Neuronal stem cell (in vitro differentiated cells): ENCODE measurements at regions not wholly inside any gene's neighbourhood (a gene's known extent, or its start where the extent isn't known, plus 50 kb on each side); places are given as distances from the start of the nearest gene placed in this dataset.

Source experiments
- DNase-seq: peaks from one replicate; pipeline ENCODE4 v3.0.0-alpha.2; 2013; ENCODE audit warnings: low spot score
- H2AFZ ChIP-seq: one replicate; pipeline ENCODE4 v1.6.1; 2013; ENCODE audit warnings: mild to moderate bottlenecking, low read length, inconsistent platforms
- H2AK5ac ChIP-seq: 2 replicates; pipeline ENCODE4 v1.6.1; 2013; ENCODE audit warnings: low read depth, mild to moderate bottlenecking, inconsistent platforms, low read length, moderate library complexity, mixed read lengths
- H2BK120ac ChIP-seq: 2 replicates; pipeline ENCODE4 v1.6.1; 2013; ENCODE audit warnings: low read depth, mild to moderate bottlenecking, inconsistent platforms, low read length, moderate library complexity, mixed read lengths
- H2BK12ac ChIP-seq: one replicate; pipeline ENCODE4 v1.6.1; 2013; ENCODE audit warnings: low read length, inconsistent platforms
- H2BK15ac ChIP-seq: 2 replicates; pipeline ENCODE4 v1.6.1; 2013; ENCODE audit warnings: mild to moderate bottlenecking, low read length, inconsistent platforms, mixed read lengths
- H2BK5ac ChIP-seq: one replicate; pipeline ENCODE4 v1.6.1; 2013; ENCODE audit warnings: inconsistent platforms, mild to moderate bottlenecking, low read length, moderate library complexity
- H3K14ac ChIP-seq: one replicate; pipeline ENCODE4 v1.6.1; 2013; ENCODE audit warnings: low read length, inconsistent platforms
- H3K18ac ChIP-seq: 2 replicates; pipeline ENCODE4 v1.6.1; 2013; ENCODE audit warnings: low read length, inconsistent platforms
- H3K23ac ChIP-seq: 2 replicates; pipeline ENCODE4 v1.6.1; 2013; ENCODE audit warnings: low read depth, mild to moderate bottlenecking, mixed read lengths, low read length, inconsistent platforms; ENCODE audit not compliant: poor library complexity
- H3K27ac ChIP-seq: replicated peaks from 3 replicates; pipeline ENCODE4 v1.5.1; 2013; ENCODE audit warnings: low read length, inconsistent platforms
- H3K27me3 ChIP-seq, 3 experiments: 2 replicates each; pipeline ENCODE4 v1.6.1; 2013; ENCODE audit warnings: low read length in 3 of 3, mild to moderate bottlenecking in 2 of 3, inconsistent platforms in 1 of 3, low read depth in 1 of 3, mixed read lengths in 1 of 3, moderate library complexity in 1 of 3; ENCODE audit not compliant: control insufficient read depth in 3 of 3, insufficient read depth in 3 of 3
- H3K36me3 ChIP-seq, 2 donors: replicated peaks in 1 of 2; 2 replicates each; pipeline ENCODE4 v1.6.1; 2013; ENCODE audit warnings: low read length in 2 of 2; ENCODE audit not compliant: control insufficient read depth in 2 of 2, insufficient read depth in 2 of 2
- H3K4ac ChIP-seq: 2 replicates; pipeline ENCODE4 v1.6.1; 2013; ENCODE audit warnings: inconsistent platforms, mild to moderate bottlenecking, low read length, moderate library complexity
- H3K4me1 ChIP-seq, 2 donors: 1 replicate in 1 of 2; 2 replicates in 1 of 2; pipeline ENCODE4 v1.6.1; 2013; ENCODE audit warnings: low read length in 2 of 2, low read depth in 1 of 2; ENCODE audit not compliant: control insufficient read depth in 2 of 2, insufficient read depth in 1 of 2
- H3K4me2 ChIP-seq: one replicate; pipeline ENCODE4 v1.6.1; 2013; ENCODE audit warnings: mild to moderate bottlenecking, low read length, inconsistent platforms; ENCODE audit not compliant: insufficient read depth, poor library complexity, severe bottlenecking
- H3K4me3 ChIP-seq, 2 donors: 2 replicates each; pipeline ENCODE4 v1.5.1; 2013; ENCODE audit warnings: low read length in 2 of 2, mild to moderate bottlenecking in 2 of 2, inconsistent platforms in 1 of 2, moderate library complexity in 1 of 2
- H3K79me1 ChIP-seq: one replicate; pipeline ENCODE4 v1.6.1; 2013; ENCODE audit warnings: low read depth, mild to moderate bottlenecking, inconsistent platforms, low read length, moderate library complexity
- H3K9ac ChIP-seq: one replicate; pipeline ENCODE4 v1.6.1; 2013; ENCODE audit warnings: mild to moderate bottlenecking, low read depth, low read length, inconsistent platforms; ENCODE audit not compliant: poor library complexity
- H3K9me3 ChIP-seq, 2 donors: replicated peaks in 1 of 2; 2 replicates each; pipeline versions ENCODE3 to v1.6.1; 2013; ENCODE audit warnings: low read length in 2 of 2, mild to moderate bottlenecking in 2 of 2, inconsistent platforms in 1 of 2, low read depth in 1 of 2, mixed read lengths in 1 of 2, moderate library complexity in 1 of 2; ENCODE audit not compliant: control insufficient read depth in 2 of 2, insufficient read depth in 1 of 2
- H4K8ac ChIP-seq: one replicate; pipeline ENCODE4 v1.6.1; 2013; ENCODE audit warnings: low read depth, mild to moderate bottlenecking, inconsistent platforms, low read length, moderate library complexity
- H4K91ac ChIP-seq: one replicate; pipeline ENCODE4 v1.6.1; 2013; ENCODE audit warnings: low read length, low read depth, mild to moderate bottlenecking, inconsistent platforms; ENCODE audit not compliant: poor library complexity
- WGBS, 2 donors: extraction: QIAGEN DNeasy Blood & Tissue Kit; methylation state at CpG; one replicate each; pipeline ENCODE4 v1.1.7; 2013; ENCODE audit warnings: missing lambda C conversion rate in 2 of 2, mixed read lengths in 1 of 2; ENCODE audit not compliant: insufficient read length in 2 of 2, insufficient replicate concordance in 1 of 2; ENCODE audit errors: extremely low coverage in 2 of 2; 5-methylcytosine and 5-hydroxymethylcytosine counted together

DNA sequence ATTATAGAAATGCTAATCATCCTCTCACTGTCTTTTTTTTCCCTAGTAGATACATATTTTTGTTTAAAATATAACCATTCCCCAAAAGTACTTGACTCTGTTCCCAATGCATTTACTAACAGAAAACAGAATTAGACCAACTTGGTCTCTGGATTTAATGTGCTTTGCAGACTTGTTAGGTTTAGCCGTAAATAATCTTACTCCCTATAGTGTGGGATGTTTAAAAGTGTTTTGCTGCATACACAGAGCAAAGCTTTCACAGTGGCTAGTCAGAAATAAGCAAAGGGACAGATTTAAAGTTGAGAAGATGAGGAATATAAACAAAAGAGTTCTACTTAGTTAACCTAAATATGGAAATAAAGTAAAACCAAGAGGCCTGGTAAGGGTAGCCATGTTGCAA lies 527.5 kb downstream of the HDGFL1 start:
- Histone ChIP-seq H3K79me1 (no peaks in the 10 kb centered on the region), H2AK5ac (no peak overlapping the region), H3K23ac (no peak overlapping the region), H2BK5ac (no peak overlapping the region), H3K27me3 (no peaks in the 10 kb centered on the region), H2BK12ac (no peak overlapping the region), H3K9me3 (no peaks in the 10 kb centered on the region), H3K4me1 (no peaks in the 10 kb centered on the region), H3K14ac (no peak overlapping the region), H4K8ac (no peak overlapping the region), H3K4ac (no peak overlapping the region), H3K4me2 (no peak overlapping the region), H2BK15ac (no peak overlapping the region), H3K27ac (no peak overlapping the region), H3K36me3 (no peaks in the 10 kb centered on the region), H3K4me3 (no peak overlapping the region), H4K91ac (no peak overlapping the region), H3K18ac (no peak overlapping the region), H2BK120ac (no peak overlapping the region), H2AFZ (no peak overlapping the region), H3K9ac (no peak overlapping the region)
- no peak for DNase-seq
- no CpG with 5 or more reads among the region's 1 CpG for WGBS, 2 donors

DNA sequence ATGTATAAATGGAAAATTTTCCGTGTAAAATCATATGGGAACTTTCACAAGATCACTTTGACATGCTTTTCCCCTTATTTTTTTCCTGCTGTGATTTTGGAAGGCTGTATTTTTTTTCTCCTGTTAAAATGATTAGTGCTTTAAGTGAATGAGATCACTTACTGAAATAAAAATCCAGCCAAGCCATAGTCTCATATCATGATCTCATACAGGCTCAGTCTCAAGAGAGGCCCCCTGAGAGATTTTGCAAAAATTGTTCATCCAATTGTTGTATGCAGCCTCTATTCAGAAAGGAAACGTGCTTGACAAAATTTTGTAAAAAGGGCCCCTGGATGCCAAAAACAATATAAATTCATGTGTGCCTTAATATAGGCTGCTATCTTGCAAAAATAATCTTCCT lies 528.2 kb downstream of the HDGFL1 start:
- no peak overlapping the region for H3K27ac ChIP-seq
- no peak for DNase-seq
- no peaks in the 10 kb centered on the region for H3K4me1 ChIP-seq

DNA sequence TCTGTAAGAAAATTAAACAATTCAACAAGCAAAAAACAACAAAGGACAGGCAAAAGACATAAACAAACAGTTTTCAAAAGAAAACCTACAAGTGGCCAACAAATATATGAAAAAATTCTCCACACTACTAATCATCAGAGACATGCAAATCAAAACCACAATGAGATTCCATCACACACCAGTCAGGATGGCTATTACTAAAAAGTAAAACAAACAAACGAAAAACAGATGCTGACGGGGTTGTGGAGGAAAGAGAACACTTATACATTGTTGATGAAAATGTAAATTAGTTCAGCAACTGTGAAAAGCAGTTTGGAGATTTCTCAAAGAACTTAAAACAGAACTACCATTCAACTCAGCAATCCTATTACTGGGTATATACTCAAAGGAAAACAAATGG lies 537.6 kb downstream of the HDGFL1 start:
- Histone ChIP-seq H2AFZ (no peak overlapping the region), H3K9me3 (peaks cover 0 to 26% of the 10 kb centered on the region in 2 donors), H2BK12ac (no peak overlapping the region), H3K4me3 (no peak overlapping the region), H3K9ac (no peak overlapping the region), H3K4me2 (no peak overlapping the region), H3K27ac (no peak overlapping the region), H3K36me3 (no peaks in the 10 kb centered on the region), H2AK5ac (no peak overlapping the region), H2BK15ac (no peak overlapping the region), H3K4ac (no peak overlapping the region), H4K8ac (no peak overlapping the region), H3K14ac (no peak overlapping the region), H4K91ac (no peak overlapping the region), H3K79me1 (no peaks in the 10 kb centered on the region), H3K27me3 (no peaks in the 10 kb centered on the region), H3K23ac (no peak overlapping the region), H2BK120ac (no peak overlapping the region), H2BK5ac (no peak overlapping the region), H3K18ac (no peak overlapping the region), H3K4me1 (no peaks in the 10 kb centered on the region)
- no peak for DNase-seq
- WGBS, 2 donors, result no CpG with 5 or more reads among the region's 2 CpGs

More for the DNA sequence above, 528.2 kb downstream of the HDGFL1 start:
- H3K4me3 ChIP-seq, result no peak overlapping the region
- no peak overlapping the region for H2BK120ac ChIP-seq
- H3K27me3 ChIP-seq, result no peaks in the 10 kb centered on the region
- H3K36me3 ChIP-seq, result no peaks in the 10 kb centered on the region
- H3K4me2 ChIP-seq, result no peak overlapping the region
- no peak overlapping the region for H2BK12ac ChIP-seq
- H3K4ac ChIP-seq, result no peak overlapping the region
- no peak overlapping the region for H3K9ac ChIP-seq
- H3K23ac ChIP-seq, result no peak overlapping the region
- H2AK5ac ChIP-seq, result no peak overlapping the region
- H4K91ac ChIP-seq, result no peak overlapping the region
- H3K18ac ChIP-seq, result no peak overlapping the region
- no peak overlapping the region for H2AFZ ChIP-seq
- no peaks in the 10 kb centered on the region for H3K79me1 ChIP-seq
- H3K14ac ChIP-seq, result no peak overlapping the region
- H3K9me3 ChIP-seq, result no peaks in the 10 kb centered on the region
- no peak overlapping the region for H2BK15ac ChIP-seq
- WGBS, 2 donors, result no CpG with 5 or more reads among the region's 2 CpGs
- no peak overlapping the region for H2BK5ac ChIP-seq
- no peak overlapping the region for H4K8ac ChIP-seq

DNA sequence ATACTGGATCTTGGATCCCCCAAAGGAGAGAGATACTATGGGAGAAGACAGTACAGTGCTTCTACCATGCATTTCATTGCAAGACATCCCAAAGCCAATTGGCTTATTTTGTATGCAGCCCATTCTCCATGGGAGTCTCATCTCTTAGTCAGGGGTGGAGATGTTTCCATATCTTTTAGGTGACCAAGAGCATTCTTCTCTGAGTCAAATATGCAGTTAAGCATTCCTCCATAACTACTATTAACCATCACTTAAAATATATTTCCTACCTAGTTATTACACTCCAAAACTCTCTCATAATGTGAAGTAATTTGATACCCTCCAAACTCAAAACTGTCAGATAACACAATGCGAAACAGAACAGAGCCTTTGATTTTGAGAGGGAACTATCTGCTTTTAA lies 542.6 kb downstream of the HDGFL1 start:
- no peak overlapping the region for H3K4me3 ChIP-seq
- H2AFZ ChIP-seq, result no peak overlapping the region
- H3K4me2 ChIP-seq, result no peak overlapping the region
- no peak overlapping the region for H3K14ac ChIP-seq
- no peaks in the 10 kb centered on the region for H3K36me3 ChIP-seq
- H2BK15ac ChIP-seq, result no peak overlapping the region
- no peak overlapping the region for H4K8ac ChIP-seq
- no peak overlapping the region for H3K18ac ChIP-seq
- H3K9me3 ChIP-seq, result peaks cover 6 to 42% of the 10 kb centered on the region in 2 donors
- DNase-seq, result no peak
- H3K23ac ChIP-seq, result no peak overlapping the region
- H2BK120ac ChIP-seq, result no peak overlapping the region
- no peak overlapping the region for H2BK5ac ChIP-seq
- H3K27ac ChIP-seq, result no peak overlapping the region
- no peaks in the 10 kb centered on the region for H3K79me1 ChIP-seq
- no peak overlapping the region for H2BK12ac ChIP-seq
- no CpG with 5 or more reads among the region's 1 CpG for WGBS, 2 donors
- no peak overlapping the region for H2AK5ac ChIP-seq
- no peaks in the 10 kb centered on the region for H3K27me3 ChIP-seq
- H3K4me1 ChIP-seq, result no peaks in the 10 kb centered on the region
- H3K4ac ChIP-seq, result no peak overlapping the region
- H4K91ac ChIP-seq, result no peak overlapping the region
- H3K9ac ChIP-seq, result no peak overlapping the region
